ENCODE measurements at regions not wholly inside any gene's neighbourhood (a gene's known extent, or its start where the extent isn't known, plus 50 kb on each side); places are given as distances from the start of the nearest gene placed in this dataset.
"Not testable (repeated sequence)": the region's sequence is repeated elsewhere in the genome, so short reads cannot be mapped to it uniquely, and the experiment has no call there.

DNA sequence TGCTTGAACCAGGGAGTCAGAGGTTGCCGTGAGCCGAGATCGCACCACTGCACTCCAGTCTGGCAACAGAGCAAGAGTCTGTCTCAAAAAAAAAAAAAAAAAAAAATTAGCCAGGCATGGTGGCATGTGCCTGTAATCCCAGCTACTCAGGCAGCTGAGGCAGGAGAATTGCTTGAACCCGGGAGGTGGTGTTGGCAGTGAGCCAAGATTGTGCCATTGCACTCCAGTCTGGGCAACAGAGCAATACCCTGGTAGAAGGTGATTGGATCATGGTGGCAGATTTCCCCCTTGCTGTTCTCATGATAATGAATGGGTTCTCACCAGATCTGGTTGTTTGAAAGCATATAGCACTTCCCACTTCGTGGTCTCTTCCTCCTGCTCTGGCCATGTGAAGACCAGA is 599.8 kb downstream of the POM121L12 start:
- TF ChIP-seq, protein P1, sequence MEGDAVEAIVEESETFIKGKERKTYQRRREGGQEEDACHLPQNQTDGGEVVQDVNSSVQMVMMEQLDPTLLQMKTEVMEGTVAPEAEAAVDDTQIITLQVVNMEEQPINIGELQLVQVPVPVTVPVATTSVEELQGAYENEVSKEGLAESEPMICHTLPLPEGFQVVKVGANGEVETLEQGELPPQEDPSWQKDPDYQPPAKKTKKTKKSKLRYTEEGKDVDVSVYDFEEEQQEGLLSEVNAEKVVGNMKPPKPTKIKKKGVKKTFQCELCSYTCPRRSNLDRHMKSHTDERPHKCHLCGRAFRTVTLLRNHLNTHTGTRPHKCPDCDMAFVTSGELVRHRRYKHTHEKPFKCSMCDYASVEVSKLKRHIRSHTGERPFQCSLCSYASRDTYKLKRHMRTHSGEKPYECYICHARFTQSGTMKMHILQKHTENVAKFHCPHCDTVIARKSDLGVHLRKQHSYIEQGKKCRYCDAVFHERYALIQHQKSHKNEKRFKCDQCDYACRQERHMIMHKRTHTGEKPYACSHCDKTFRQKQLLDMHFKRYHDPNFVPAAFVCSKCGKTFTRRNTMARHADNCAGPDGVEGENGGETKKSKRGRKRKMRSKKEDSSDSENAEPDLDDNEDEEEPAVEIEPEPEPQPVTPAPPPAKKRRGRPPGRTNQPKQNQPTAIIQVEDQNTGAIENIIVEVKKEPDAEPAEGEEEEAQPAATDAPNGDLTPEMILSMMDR (IDR thresholded peaks at IDR 0.05; ENCODE audit: low read depth, low read length, poor library complexity, severe bottlenecking) = not testable (repeated sequence)
- not testable (repeated sequence) for TF ChIP-seq EZH2phosphoT487 (IDR thresholded peaks at IDR 0.05; ENCODE audit: borderline replicate concordance, low read length)

Measured in DOHH2 (cell line).